ENCODE measurements at regions not wholly inside any gene's neighbourhood (a gene's known extent, or its start where the extent isn't known, plus 50 kb on each side); places are given as distances from the start of the nearest gene placed in this dataset.

DNA sequence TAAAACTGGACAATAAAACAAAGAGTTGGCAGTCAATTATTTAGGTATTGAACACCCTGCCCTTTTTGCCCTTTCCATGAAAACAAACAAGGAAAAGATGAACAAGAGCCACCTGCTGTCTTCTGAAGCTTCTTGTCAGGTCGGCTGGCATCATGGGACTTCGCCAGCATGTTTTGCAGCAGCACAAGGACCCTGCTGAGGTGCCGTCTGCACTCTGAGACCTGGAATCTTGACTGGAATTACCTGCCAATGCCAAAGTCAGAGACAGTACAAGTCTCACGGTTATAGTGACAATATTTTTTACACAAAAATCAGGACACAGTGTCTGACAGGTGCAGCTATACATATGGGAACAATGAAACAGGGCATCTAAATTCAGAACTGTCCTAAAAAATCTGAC lies 284.5 kb downstream of the GASK1B start:
- no peak overlapping the region for H3K4me3 ChIP-seq
- WGBS (ENCODE audit: insufficient coverage, insufficient replicate concordance, low lambda C conversion rate, missing lambda C conversion rate): 10% methylated on average over 4 of the region's 4 CpGs
- no peak overlapping the region for H3K27ac ChIP-seq (ENCODE audit: control insufficient read depth, insufficient read depth)
- FAIRE-seq (no peak), ATAC-seq (no peak), DNase-seq (ENCODE audit: low read depth, low spot score) (no peak)
- ChIA-PET SMC1A (ENCODE audit: uncharacterized antibody, unreplicated experiment) (no interaction called here), POLR2A (no interaction called here), RAD21 (ENCODE audit: unreplicated experiment) (no interaction called here), CTCF (no interaction called here)
- no TSS peak for BruUV-seq (replicated peaks)
- H4K20me1 ChIP-seq (ENCODE audit: control insufficient read depth, insufficient read depth): no peaks in the 10 kb centered on the region
- no peaks in the 10 kb centered on the region for H3K27me3 ChIP-seq (replicated peaks in 1 of 2; ENCODE audit: control insufficient read depth in 2 of 2, insufficient read depth in 2 of 2, low read length in 1 of 2)
- H3K4me2 ChIP-seq (ENCODE audit: control insufficient read depth, insufficient read depth): no peak overlapping the region
- TF ChIP-seq CEBPB (IDR thresholded peaks at IDR 0.05; ENCODE audit: borderline replicate concordance in 1 of 2, low read depth in 2 of 2, low read length in 2 of 2): no peak
- TF ChIP-seq HCFC1 (IDR thresholded peaks at IDR 0.05; ENCODE audit: low read length): no peak
- TF ChIP-seq FOXM1 (IDR thresholded peaks at IDR 0.05; ENCODE audit: low read depth, low read length): no peak
- no peak for TF ChIP-seq GATAD2B (conservative IDR thresholded peaks at IDR 0.05; ENCODE audit: low read depth)
- no peak for TF ChIP-seq ASH2L (IDR thresholded peaks at IDR 0.05; ENCODE audit: borderline replicate concordance, low read depth)
- TF ChIP-seq STAT1 (conservative IDR thresholded peaks at IDR 0.05): no peak
- TF ChIP-seq, protein P1, sequence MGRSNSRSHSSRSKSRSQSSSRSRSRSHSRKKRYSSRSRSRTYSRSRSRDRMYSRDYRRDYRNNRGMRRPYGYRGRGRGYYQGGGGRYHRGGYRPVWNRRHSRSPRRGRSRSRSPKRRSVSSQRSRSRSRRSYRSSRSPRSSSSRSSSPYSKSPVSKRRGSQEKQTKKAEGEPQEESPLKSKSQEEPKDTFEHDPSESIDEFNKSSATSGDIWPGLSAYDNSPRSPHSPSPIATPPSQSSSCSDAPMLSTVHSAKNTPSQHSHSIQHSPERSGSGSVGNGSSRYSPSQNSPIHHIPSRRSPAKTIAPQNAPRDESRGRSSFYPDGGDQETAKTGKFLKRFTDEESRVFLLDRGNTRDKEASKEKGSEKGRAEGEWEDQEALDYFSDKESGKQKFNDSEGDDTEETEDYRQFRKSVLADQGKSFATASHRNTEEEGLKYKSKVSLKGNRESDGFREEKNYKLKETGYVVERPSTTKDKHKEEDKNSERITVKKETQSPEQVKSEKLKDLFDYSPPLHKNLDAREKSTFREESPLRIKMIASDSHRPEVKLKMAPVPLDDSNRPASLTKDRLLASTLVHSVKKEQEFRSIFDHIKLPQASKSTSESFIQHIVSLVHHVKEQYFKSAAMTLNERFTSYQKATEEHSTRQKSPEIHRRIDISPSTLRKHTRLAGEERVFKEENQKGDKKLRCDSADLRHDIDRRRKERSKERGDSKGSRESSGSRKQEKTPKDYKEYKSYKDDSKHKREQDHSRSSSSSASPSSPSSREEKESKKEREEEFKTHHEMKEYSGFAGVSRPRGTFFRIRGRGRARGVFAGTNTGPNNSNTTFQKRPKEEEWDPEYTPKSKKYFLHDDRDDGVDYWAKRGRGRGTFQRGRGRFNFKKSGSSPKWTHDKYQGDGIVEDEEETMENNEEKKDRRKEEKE (IDR thresholded peaks at IDR 0.05): no peak
- TF ChIP-seq RFX5 (IDR thresholded peaks at IDR 0.05; ENCODE audit: low read depth, low read length): no peak
- TF ChIP-seq MYC (IDR thresholded peaks at IDR 0.05; ENCODE audit: insufficient read depth, insufficient read length, insufficient replicate concordance, low read length, severe bottlenecking): no peak
- TF ChIP-seq, protein P2, sequence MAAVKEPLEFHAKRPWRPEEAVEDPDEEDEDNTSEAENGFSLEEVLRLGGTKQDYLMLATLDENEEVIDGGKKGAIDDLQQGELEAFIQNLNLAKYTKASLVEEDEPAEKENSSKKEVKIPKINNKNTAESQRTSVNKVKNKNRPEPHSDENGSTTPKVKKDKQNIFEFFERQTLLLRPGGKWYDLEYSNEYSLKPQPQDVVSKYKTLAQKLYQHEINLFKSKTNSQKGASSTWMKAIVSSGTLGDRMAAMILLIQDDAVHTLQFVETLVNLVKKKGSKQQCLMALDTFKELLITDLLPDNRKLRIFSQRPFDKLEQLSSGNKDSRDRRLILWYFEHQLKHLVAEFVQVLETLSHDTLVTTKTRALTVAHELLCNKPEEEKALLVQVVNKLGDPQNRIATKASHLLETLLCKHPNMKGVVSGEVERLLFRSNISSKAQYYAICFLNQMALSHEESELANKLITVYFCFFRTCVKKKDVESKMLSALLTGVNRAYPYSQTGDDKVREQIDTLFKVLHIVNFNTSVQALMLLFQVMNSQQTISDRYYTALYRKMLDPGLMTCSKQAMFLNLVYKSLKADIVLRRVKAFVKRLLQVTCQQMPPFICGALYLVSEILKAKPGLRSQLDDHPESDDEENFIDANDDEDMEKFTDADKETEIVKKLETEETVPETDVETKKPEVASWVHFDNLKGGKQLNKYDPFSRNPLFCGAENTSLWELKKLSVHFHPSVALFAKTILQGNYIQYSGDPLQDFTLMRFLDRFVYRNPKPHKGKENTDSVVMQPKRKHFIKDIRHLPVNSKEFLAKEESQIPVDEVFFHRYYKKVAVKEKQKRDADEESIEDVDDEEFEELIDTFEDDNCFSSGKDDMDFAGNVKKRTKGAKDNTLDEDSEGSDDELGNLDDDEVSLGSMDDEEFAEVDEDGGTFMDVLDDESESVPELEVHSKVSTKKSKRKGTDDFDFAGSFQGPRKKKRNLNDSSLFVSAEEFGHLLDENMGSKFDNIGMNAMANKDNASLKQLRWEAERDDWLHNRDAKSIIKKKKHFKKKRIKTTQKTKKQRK (IDR thresholded peaks at IDR 0.05; ENCODE audit: low read depth, low read length): no peak
- TF ChIP-seq SMAD1 (IDR thresholded peaks at IDR 0.05; ENCODE audit: low read depth, partially characterized antibody): no peak
- TF ChIP-seq, protein P3, sequence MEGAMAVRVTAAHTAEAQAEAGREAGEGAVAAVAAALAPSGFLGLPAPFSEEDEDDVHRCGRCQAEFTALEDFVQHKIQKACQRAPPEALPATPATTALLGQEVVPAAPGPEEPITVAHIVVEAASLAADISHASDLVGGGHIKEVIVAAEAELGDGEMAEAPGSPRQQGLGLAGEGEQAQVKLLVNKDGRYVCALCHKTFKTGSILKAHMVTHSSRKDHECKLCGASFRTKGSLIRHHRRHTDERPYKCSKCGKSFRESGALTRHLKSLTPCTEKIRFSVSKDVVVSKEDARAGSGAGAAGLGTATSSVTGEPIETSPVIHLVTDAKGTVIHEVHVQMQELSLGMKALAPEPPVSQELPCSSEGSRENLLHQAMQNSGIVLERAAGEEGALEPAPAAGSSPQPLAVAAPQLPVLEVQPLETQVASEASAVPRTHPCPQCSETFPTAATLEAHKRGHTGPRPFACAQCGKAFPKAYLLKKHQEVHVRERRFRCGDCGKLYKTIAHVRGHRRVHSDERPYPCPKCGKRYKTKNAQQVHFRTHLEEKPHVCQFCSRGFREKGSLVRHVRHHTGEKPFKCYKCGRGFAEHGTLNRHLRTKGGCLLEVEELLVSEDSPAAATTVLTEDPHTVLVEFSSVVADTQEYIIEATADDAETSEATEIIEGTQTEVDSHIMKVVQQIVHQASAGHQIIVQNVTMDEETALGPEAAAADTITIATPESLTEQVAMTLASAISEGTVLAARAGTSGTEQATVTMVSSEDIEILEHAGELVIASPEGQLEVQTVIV (IDR thresholded peaks at IDR 0.05; ENCODE audit: borderline replicate concordance, partially characterized antibody): no peak
- TF ChIP-seq MYB (IDR thresholded peaks at IDR 0.05; ENCODE audit: borderline replicate concordance, low read depth, low read length): no peak
- no peaks in the 10 kb centered on the region for H3K79me2 ChIP-seq (ENCODE audit: control insufficient read depth, insufficient read depth, low read length)
- in situ Hi-C loops (cut with MboI): no loop called here
- no peaks in the 10 kb centered on the region for H3K4me1 ChIP-seq (ENCODE audit: control insufficient read depth, insufficient read depth, low read length)
- no peaks in the 10 kb centered on the region for H3K9me3 ChIP-seq (replicated peaks; ENCODE audit: control insufficient read depth, insufficient read depth, low read length)
- intact Hi-C loops (cut with micrococcal nuclease; ENCODE audit: unreplicated experiment): no loop called here
- no peaks in the 10 kb centered on the region for H3K36me3 ChIP-seq (ENCODE audit: control insufficient read depth in 2 of 2, insufficient read depth in 2 of 2, low read length in 1 of 2)
- H2AFZ ChIP-seq (ENCODE audit: control insufficient read depth, low read depth, low read length): no peak overlapping the region
- H3K9ac ChIP-seq (ENCODE audit: control insufficient read depth, insufficient read depth, low read length): no peak overlapping the region
